HG03159 (cell line): ENCODE measurements at regions not wholly inside any gene's neighbourhood (a gene's known extent, or its start where the extent isn't known, plus 50 kb on each side); places are given as distances from the start of the nearest gene placed in this dataset.
"Not testable (repeated sequence)": the region's sequence is repeated elsewhere in the genome, so short reads cannot be mapped to it uniquely, and the experiment has no call there.

Experiments
- ATAC-seq: cut with Tn5 transposase; IDR thresholded peaks from one replicate; pipeline ENCODE4 v1.9.1; 2021; ENCODE audit warnings: mild to moderate bottlenecking, moderate library complexity; ENCODE audit not compliant: unreplicated experiment

- ATAC-seq, result no peak
Measured at GRCh38 chr2:129191530-129191929, 787.9 kb upstream of the RAB6C start.

DNA sequence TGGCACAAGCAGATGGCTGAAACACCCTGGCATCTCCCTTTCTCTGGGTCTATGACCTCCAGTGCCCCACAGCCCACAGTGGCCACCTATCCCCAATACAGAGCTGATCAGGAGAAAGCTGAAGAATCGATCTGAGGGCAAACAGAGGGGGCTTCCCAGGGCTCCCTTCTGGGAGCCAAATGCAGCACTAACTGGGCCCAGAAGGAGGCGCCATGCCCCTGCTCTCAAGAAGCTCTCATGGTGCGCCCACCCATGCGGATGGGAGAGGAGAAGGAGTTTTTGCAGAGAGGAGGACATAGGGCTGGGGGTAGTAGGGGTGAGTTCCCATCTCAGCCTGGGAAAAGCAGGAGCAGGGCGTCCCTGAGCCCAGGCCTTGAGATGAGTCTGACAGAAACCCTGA is 787.3 kb upstream of the RAB6C start:
- no peak for ATAC-seq

DNA sequence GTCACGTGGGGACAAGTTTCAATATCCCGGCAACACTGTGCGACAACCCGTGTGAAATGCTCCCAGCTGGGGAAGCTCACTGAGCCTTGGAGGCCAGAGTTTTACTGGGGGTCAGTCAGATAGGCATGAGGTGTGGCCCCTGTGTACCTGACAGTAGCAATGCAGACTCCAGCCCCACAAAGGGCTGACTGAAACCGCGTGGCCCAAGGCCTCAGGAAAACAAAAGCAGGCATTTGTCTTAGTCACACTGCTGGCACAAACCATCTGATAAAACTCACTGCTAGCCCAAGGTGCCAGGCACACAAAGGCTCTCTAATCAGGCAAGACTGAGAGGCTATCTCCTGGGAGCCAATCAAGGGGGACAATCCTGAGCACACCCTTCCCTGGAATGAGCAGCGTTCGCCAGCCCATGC is 786.6 kb upstream of the RAB6C start:
- ATAC-seq, result no peak

GRCh38 chr2:129193961-129194360 is 785.5 kb upstream of the RAB6C start:
- ATAC-seq, result no peak

DNA sequence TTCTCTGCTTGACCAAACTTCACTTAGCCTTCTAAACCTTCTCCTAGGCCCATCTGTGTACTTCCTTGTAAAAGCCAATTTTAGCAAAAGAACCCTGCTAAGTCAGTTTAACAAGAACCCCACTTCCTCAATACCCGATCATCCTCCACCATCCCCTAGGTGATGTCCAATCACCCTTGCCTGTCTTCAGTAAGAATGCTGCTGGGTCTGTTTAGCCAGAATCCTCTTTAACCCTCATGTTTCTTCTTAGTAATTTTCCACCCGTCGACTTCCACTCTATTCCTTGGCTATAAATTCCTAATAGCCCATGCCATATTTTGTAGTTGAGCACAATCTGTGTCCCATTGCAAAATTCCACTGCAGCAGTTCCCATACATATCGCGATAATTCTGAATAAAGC is 780.0 kb upstream of the RAB6C start:
- ATAC-seq, result no peak

- ATAC-seq, result no peak
Measured at GRCh38 chr2:129201696-129202095, 777.8 kb upstream of the RAB6C start.

- ATAC-seq, result no peak
Measured at GRCh38 chr2:129203331-129203730, 776.1 kb upstream of the RAB6C start.

DNA sequence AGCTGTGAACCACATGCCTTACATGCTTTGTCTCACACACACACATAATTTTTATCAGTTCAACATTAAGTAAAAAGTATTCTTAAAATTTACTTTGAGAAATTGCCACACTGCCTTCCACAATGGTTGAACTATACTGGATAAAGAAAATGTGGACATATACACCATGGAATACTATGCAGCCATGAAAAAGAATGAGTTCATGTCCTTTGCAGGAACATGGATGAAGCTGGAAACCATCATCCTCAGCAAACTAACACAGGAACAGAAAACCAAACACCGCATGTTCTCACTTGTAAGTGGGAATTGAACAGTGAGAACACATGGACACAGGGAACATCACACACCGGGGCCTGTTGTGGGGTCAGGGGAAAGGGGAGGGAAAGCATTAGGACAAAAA is 774.9 kb upstream of the RAB6C start:
- not testable (repeated sequence) for ATAC-seq

GRCh38 chr2:129205176-129205575 is 774.3 kb upstream of the RAB6C start:
- no peak for ATAC-seq

DNA sequence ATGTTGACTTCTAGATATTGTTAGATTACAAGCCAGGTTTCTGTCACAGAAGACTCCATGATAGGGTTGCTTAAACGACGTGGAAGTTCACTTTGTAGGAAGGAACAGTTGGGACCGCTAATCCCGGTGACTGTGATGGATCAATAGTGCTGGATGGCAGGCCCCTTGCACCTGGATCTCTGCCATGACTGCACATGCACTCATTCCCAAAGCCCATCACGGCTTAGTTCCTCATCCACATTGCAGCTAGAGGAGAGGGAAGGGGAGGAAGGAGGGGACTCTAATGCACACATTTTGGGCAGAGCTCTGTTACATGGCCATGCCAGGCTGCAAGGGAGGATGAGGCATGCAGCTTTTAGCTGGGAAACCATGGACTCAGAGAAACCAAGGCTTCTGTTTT is 773.7 kb upstream of the RAB6C start:
- ATAC-seq, result no peak

- no peak for ATAC-seq
Measured at GRCh38 chr2:129212299-129212958, 767.0 kb upstream of the RAB6C start.

DNA sequence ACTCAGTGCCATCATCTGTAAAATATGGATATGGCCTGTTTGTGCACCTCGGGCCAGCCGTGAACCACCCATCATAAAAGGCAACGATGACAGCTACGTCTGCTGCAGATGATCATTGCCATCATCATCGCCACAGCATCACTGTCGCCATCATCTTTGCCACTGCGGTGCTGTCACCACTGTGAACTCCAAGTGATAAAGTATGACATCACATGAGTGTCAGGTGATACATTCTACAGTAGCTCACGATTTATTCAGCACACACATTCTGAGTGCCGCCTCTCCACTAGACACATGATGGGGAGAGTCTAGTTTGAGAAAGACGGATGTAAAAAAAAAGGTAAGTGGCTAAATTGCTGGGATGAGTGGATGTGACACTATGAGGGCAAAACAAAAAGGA is 755.4 kb upstream of the RAB6C start:
- ATAC-seq, result no peak

GRCh38 chr2:129224486-129224885 is 755.0 kb upstream of the RAB6C start:
- ATAC-seq, result no peak

DNA sequence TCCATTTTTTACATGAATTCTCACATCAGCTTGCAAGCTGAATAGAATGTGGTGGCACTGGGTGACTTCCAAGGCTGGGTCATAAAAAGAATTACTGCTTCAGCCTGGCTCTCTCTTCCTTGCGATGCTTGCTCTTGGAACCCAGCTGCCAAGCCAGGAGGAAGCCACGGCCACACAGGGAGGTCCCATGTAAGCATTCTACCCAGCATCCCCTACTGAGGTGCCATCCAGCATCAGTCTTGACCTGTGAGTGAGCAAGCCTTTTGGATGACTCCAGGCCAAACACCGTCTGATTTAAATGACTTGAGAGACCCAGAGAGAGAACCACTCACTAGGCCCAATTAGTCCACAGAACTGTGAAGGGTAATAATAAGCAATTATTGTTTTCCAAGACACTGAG is 750.3 kb upstream of the RAB6C start:
- no peak for ATAC-seq

GRCh38 chr2:129229830-129230441 is 749.5 kb upstream of the RAB6C start:
- ATAC-seq, result no peak

DNA sequence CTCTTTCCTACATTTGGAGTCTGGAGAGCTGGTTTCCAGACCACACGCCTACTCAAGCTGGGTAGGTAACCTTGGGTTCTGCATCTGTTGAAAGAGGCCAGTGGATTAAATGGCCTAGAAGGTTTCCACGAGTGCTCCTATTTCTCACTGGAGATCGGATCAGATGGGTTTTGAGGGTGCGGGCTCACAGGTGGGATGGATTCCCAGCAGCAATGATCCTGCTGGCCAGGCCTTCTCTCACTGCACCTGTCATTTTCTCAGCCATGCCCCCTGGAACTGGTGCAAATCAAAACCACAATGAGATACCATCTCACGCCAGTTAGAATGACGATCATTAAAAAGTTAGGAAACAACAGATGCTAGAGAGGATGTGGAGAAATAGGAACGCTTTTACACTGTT is 747.5 kb upstream of the RAB6C start:
- ATAC-seq, result no peak

- no peak for ATAC-seq
Measured at GRCh38 chr2:129233166-129233565, 746.3 kb upstream of the RAB6C start.

- ATAC-seq, result no peak
Measured at GRCh38 chr2:129233751-129234406, 745.6 kb upstream of the RAB6C start.

DNA sequence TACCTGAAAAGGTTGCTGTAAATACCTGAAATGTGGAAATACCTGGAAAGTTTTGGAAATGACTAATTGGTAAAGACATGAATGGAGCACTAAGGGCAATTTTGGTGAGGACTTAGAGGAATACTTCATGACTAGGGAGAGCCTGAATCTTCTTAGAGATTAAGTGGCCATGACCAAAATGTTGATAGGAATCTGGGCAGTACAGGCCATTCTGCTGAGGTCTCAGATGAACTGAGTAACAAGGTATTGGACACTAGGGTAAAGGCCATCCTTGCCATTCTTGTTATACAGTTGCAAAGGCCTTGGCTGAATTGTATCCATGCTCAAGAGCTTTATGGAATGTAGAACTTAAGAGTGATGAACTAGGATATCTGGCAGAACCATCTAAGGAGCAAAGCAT is 742.9 kb upstream of the RAB6C start:
- no peak for ATAC-seq

DNA sequence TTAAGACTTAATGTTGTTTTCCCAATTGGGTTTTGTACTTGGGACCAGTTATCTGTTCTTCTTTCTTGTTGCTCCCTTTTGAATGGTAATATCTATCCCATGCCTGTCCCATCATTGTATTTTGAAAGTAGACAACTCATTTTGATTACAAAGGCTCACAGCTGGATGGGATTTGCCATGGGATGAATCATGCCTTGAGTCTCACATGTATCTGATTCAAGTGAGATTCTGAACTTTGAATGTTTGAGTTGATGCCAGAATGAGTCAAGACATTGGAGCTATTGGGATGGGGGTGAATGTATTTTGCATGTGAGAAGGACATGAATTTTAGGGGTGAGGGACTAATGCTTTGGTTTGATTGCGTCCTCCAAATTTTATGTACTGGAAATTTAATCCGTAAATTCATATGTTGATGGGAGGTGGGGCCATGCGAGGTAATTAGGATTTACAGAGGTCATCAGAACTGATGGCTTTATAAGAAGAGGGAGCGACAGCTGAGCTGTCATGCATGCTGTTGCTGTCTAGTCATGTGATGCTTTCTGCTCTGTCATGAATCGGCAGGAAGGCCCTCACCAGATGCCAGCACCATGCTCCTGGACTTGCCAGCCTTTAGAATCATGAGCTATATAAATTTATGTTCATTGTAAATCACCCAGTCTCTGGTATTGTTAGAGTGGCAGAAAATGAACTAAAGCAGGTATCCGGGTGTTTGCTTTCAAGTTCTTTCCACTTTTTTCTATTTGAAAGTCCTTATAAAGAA is 741.3 kb upstream of the RAB6C start:
- ATAC-seq, result no peak

- no peak for ATAC-seq
Measured at GRCh38 chr2:129239141-129239540, 740.3 kb upstream of the RAB6C start.

GRCh38 chr2:129240061-129240460 is 739.4 kb upstream of the RAB6C start:
- no peak for ATAC-seq
